Lung (tissue), 11 donors: ENCODE measurements at regions not wholly inside any gene's neighbourhood (a gene's known extent, or its start where the extent isn't known, plus 50 kb on each side); places are given as distances from the start of the nearest gene placed in this dataset.

Source experiments
- ATAC-seq: fragments of 200-7000 bp; cut with Tn5 transposase; one replicate; pipeline ENCODE4 v1.9.1; 2020; ENCODE audit warnings: moderate number of reproducible peaks; ENCODE audit not compliant: insufficient read depth, low FRiP score
- DNase-seq, 3 donors: peaks; one replicate each; pipeline ENCODE4 v3.0.0-alpha.2; 2013 to 2017
- H3K27ac ChIP-seq, 2 donors: one replicate each; pipeline ENCODE4 v1.5.1; 2013; ENCODE audit warnings: mild to moderate bottlenecking in 2 of 2, moderate library complexity in 2 of 2, control low read depth in 1 of 2, inconsistent platforms in 1 of 2, low read depth in 1 of 2, low read length in 1 of 2
- H3K27me3 ChIP-seq, 3 donors: one replicate each; pipeline ENCODE4 v1.5.1; 2013; ENCODE audit warnings: low read length in 2 of 3; ENCODE audit not compliant: control insufficient read depth in 3 of 3, insufficient read depth in 3 of 3
- H3K36me3 ChIP-seq, 4 donors: one replicate each; pipeline ENCODE4 v1.5.1; 2013; ENCODE audit warnings: low read length in 4 of 4, mild to moderate bottlenecking in 1 of 4, moderate library complexity in 1 of 4; ENCODE audit not compliant: control insufficient read depth in 4 of 4, insufficient read depth in 4 of 4
- H3K4me1 ChIP-seq, 5 donors: one replicate each; pipeline ENCODE4 v1.5.1; 2013; ENCODE audit warnings: low read length in 5 of 5, mild to moderate bottlenecking in 2 of 5, moderate library complexity in 1 of 5; ENCODE audit not compliant: control insufficient read depth in 5 of 5, insufficient read depth in 5 of 5
- H3K4me3 ChIP-seq: one replicate; pipeline ENCODE4 v1.5.1; 2013; ENCODE audit warnings: mild to moderate bottlenecking, control low read depth, moderate library complexity
- H3K9ac ChIP-seq, 2 donors: one replicate each; pipeline ENCODE4 v1.5.1; 2013; ENCODE audit warnings: low read length in 2 of 2, control low read depth in 1 of 2; ENCODE audit not compliant: insufficient read depth in 1 of 2
- H3K9me3 ChIP-seq, 4 donors: one replicate each; pipeline ENCODE4 v1.5.1; 2013; ENCODE audit warnings: low read length in 3 of 4, mild to moderate bottlenecking in 1 of 4, moderate library complexity in 1 of 4; ENCODE audit not compliant: control insufficient read depth in 4 of 4, insufficient read depth in 3 of 4
- WGBS, 2 donors: extraction: QIAGEN DNeasy Blood & Tissue Kit; methylation state at CpG; one replicate each; pipeline ENCODE4 v1.1.7; 2013; 5-methylcytosine and 5-hydroxymethylcytosine counted together
- TF ChIP-seq, protein P1 (sequence below): IDR thresholded peaks from 2 replicates; pipeline ENCODE4 v1.5.1; 2012; ENCODE audit warnings: mild to moderate bottlenecking; ENCODE audit errors: control extremely low read depth, extremely low read depth
- donor health status: control.
- donor health status: control.
- donor health status: Bipolar disorder and iron deficiency.
- donor health status: healthy.
- donor health status: DM: yes; HTN: yes; CAD: no.

- Histone ChIP-seq H3K36me3 (no peaks in the 10 kb centered on the region), H3K9ac (no peak overlapping the region), H3K4me1 (no peaks in the 10 kb centered on the region), H3K27me3 (no peaks in the 10 kb centered on the region), H3K4me3 (no peak overlapping the region), H3K9me3 (no peaks in the 10 kb centered on the region), H3K27ac (no peak overlapping the region)
- no peak for ATAC-seq
- WGBS, 2 donors, result 92 to 93% methylated on average over 11 of the region's 11 CpGs
- DNase-seq, result no peak
- TF ChIP-seq, protein P1, sequence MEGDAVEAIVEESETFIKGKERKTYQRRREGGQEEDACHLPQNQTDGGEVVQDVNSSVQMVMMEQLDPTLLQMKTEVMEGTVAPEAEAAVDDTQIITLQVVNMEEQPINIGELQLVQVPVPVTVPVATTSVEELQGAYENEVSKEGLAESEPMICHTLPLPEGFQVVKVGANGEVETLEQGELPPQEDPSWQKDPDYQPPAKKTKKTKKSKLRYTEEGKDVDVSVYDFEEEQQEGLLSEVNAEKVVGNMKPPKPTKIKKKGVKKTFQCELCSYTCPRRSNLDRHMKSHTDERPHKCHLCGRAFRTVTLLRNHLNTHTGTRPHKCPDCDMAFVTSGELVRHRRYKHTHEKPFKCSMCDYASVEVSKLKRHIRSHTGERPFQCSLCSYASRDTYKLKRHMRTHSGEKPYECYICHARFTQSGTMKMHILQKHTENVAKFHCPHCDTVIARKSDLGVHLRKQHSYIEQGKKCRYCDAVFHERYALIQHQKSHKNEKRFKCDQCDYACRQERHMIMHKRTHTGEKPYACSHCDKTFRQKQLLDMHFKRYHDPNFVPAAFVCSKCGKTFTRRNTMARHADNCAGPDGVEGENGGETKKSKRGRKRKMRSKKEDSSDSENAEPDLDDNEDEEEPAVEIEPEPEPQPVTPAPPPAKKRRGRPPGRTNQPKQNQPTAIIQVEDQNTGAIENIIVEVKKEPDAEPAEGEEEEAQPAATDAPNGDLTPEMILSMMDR, result no peak
Observed at GRCh38 chr2:23118894-23119293, 266.1 kb upstream of the KLHL29 start.

- no peak overlapping the region for H3K9ac ChIP-seq
- no peak for DNase-seq
Observed at GRCh38 chr2:23120161-23120560, 264.8 kb upstream of the KLHL29 start.

DNA sequence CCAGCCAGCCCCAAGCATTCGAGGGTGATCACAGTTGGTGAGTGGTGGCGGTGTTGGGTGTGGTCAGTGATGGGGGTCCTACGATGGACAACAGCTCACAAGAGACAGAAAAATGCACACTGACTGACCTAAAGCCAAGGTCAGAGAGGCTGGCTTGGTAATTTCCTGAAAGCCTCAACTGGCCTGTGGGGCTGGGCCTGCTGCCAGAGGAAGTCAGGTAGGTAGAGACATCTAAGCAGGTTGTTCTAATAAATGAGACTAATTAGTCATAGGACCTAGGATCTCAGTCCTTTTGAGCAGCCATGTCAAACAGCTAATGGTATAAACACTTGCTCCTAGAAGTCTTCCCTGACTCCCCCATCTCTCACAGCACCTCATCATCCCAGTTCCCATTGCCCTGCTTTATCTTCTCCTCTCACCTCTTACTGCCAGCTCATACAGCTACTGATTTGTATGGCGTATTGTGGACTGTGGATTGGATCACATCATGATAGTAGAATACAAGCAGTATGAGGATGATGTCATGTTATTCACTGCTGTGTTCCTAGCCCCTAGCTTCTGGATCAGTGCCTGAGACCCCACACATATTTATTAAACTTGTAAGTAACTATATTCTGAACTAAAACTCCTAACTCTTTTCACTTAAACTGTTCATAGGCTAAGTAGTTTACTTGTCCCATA, 262.9 kb upstream of the KLHL29 start:
- H3K9ac ChIP-seq, result no peak overlapping the region
- H3K4me3 ChIP-seq, result no peak overlapping the region
- no peaks in the 10 kb centered on the region for H3K27me3 ChIP-seq
- H3K9me3 ChIP-seq, result no peaks in the 10 kb centered on the region
- no peak for DNase-seq
- no peak for ATAC-seq
- TF ChIP-seq, protein P1, result no peak
- no peaks in the 10 kb centered on the region for H3K36me3 ChIP-seq
- 83 to 93% methylated on average over 4 of the region's 4 CpGs for WGBS, 2 donors
- no peaks in the 10 kb centered on the region for H3K4me1 ChIP-seq
- no peak overlapping the region for H3K27ac ChIP-seq

More at GRCh38 chr2:23120161-23120560, 264.8 kb upstream of the KLHL29 start:
- no peaks in the 10 kb centered on the region for H3K27me3 ChIP-seq
- H3K4me3 ChIP-seq, result no peak overlapping the region
- no peak for ATAC-seq
- no peak overlapping the region for H3K27ac ChIP-seq
- no peaks in the 10 kb centered on the region for H3K4me1 ChIP-seq
- WGBS, 2 donors, result 91 to 95% methylated on average over 4 of the region's 4 CpGs
- no peaks in the 10 kb centered on the region for H3K9me3 ChIP-seq
- no peaks in the 10 kb centered on the region for H3K36me3 ChIP-seq
- TF ChIP-seq, protein P1, result no peak
